G401.6 (cell line): ENCODE measurements at regions not wholly inside any gene's neighbourhood (a gene's known extent, or its start where the extent isn't known, plus 50 kb on each side); places are given as distances from the start of the nearest gene placed in this dataset.

Experiments
- FAIRE-seq: peaks from 2 replicates; lab custom pipeline; 2012; peaks lifted over from hg19 to GRCh38; lab: Jason Lieb, UNC

GRCh38 chr1:172893146-172893841, 157.4 kb downstream of the TNFSF18 start:
- no peak for FAIRE-seq

- FAIRE-seq = no peak
Measured at GRCh38 chr1:172894349-172895049, 156.2 kb downstream of the TNFSF18 start.

GRCh38 chr1:172895050-172895460, 155.7 kb downstream of the TNFSF18 start:
- FAIRE-seq = no peak

- no peak for FAIRE-seq
Measured at GRCh38 chr1:172895761-172896160, 155.0 kb downstream of the TNFSF18 start.

- no peak for FAIRE-seq
Measured at GRCh38 chr1:172897738-172898137, 153.0 kb downstream of the TNFSF18 start.

GRCh38 chr1:172898866-172899265, 151.9 kb downstream of the TNFSF18 start:
- no peak for FAIRE-seq

- no peak for FAIRE-seq
Measured at GRCh38 chr1:172900376-172900997, 150.3 kb downstream of the TNFSF18 start.

GRCh38 chr1:172902200-172902599, 148.5 kb downstream of the TNFSF18 start:
- no peak for FAIRE-seq

GRCh38 chr1:172902861-172903381, 147.8 kb downstream of the TNFSF18 start:
- FAIRE-seq = no peak

GRCh38 chr1:172903581-172904220, 147.0 kb downstream of the TNFSF18 start:
- FAIRE-seq = no peak

- no peak for FAIRE-seq
Measured at GRCh38 chr1:172905452-172905851, 145.3 kb downstream of the TNFSF18 start.

- no peak for FAIRE-seq
Measured at GRCh38 chr1:172906778-172907592, 143.8 kb downstream of the TNFSF18 start.

GRCh38 chr1:172907834-172908326, 142.9 kb downstream of the TNFSF18 start:
- FAIRE-seq = no peak

- FAIRE-seq = no peak
Measured at GRCh38 chr1:172909606-172910326, 141.0 kb downstream of the TNFSF18 start.

GRCh38 chr1:172912765-172913260, 137.9 kb downstream of the TNFSF18 start:
- no peak for FAIRE-seq

- no peak for FAIRE-seq
Measured at GRCh38 chr1:172914501-172915144, 136.1 kb downstream of the TNFSF18 start.

- FAIRE-seq = no peak
Measured at GRCh38 chr1:172915271-172915670, 135.5 kb downstream of the TNFSF18 start.

GRCh38 chr1:172916116-172916515, 134.6 kb downstream of the TNFSF18 start:
- no peak for FAIRE-seq

GRCh38 chr1:172917972-172918371, 132.8 kb downstream of the TNFSF18 start:
- FAIRE-seq = no peak

- FAIRE-seq = no peak
Measured at GRCh38 chr1:172918478-172918877, 132.3 kb downstream of the TNFSF18 start.
